Neural crest cell (in vitro differentiated cells): ENCODE measurements at regions not wholly inside any gene's neighbourhood (a gene's known extent, or its start where the extent isn't known, plus 50 kb on each side); places are given as distances from the start of the nearest gene placed in this dataset.

Experiments
- DNase-seq: peaks from one replicate; pipeline ENCODE4 v3.0.0; 2021; ENCODE audit warnings: low read depth, mixed read lengths, low spot score
- H3K27ac Mint-ChIP-seq: one replicate; pipeline ENCODE4 v1.8.0; 2021; ENCODE audit warnings: mild to moderate bottlenecking, mixed read lengths; ENCODE audit not compliant: unreplicated experiment
- H3K27me3 Mint-ChIP-seq: 2 replicates; pipeline ENCODE4 v1.8.0; 2021; ENCODE audit warnings: low read depth, mild to moderate bottlenecking, mixed read lengths
- H3K36me3 Mint-ChIP-seq: 2 replicates; pipeline ENCODE4 v1.8.0; 2021; ENCODE audit warnings: low read depth, mild to moderate bottlenecking, mixed read lengths
- H3K4me1 Mint-ChIP-seq: 2 replicates; pipeline ENCODE4 v1.8.0; 2021; ENCODE audit warnings: mixed read lengths
- H3K4me3 Mint-ChIP-seq: one replicate; pipeline ENCODE4 v1.8.0; 2021; ENCODE audit warnings: mild to moderate bottlenecking, mixed read lengths
- H3K9me3 Mint-ChIP-seq: 2 replicates; pipeline ENCODE4 v1.8.0; 2021; ENCODE audit warnings: mixed read lengths
- TF ChIP-seq, protein P1 (sequence below): fragments of 200-600 bp; sonication (generic); conservative IDR thresholded peaks from 2 replicates; pipeline ENCODE4 v1.5.0; 2021; ENCODE audit warnings: antibody characterized with exemption, mild to moderate bottlenecking

DNA sequence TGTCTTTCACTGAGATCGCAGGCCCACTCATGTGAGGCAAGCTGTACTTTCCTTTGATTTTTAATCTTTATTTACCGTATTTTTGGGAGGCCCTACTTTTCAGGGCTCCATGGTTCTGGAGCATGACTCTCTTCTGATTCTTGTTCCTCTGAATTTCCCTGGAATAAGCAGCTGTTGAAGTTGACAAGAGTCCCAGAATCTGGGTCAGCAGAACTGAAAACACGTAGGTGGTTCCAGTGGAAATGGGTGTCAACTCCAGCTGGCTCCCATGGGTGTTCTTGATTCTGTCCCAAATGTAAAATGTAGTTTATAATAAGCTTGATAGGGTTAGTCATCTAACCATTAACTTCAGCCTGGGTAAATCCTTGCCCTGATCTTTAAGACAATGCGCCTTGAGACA is 409.4 kb downstream of the GATA3 start:
- Mint-ChIP-seq H3K36me3 (no peaks in the 10 kb centered on the region), H3K27me3 (peaks cover 20% of the 10 kb centered on the region), H3K9me3 (peaks cover 1% of the 10 kb centered on the region), H3K4me1 (no peaks in the 10 kb centered on the region), H3K4me3 (no peak overlapping the region), H3K27ac (no peak overlapping the region)
- TF ChIP-seq, protein P1, sequence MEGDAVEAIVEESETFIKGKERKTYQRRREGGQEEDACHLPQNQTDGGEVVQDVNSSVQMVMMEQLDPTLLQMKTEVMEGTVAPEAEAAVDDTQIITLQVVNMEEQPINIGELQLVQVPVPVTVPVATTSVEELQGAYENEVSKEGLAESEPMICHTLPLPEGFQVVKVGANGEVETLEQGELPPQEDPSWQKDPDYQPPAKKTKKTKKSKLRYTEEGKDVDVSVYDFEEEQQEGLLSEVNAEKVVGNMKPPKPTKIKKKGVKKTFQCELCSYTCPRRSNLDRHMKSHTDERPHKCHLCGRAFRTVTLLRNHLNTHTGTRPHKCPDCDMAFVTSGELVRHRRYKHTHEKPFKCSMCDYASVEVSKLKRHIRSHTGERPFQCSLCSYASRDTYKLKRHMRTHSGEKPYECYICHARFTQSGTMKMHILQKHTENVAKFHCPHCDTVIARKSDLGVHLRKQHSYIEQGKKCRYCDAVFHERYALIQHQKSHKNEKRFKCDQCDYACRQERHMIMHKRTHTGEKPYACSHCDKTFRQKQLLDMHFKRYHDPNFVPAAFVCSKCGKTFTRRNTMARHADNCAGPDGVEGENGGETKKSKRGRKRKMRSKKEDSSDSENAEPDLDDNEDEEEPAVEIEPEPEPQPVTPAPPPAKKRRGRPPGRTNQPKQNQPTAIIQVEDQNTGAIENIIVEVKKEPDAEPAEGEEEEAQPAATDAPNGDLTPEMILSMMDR: no peak
- DNase-seq: no peak

DNA sequence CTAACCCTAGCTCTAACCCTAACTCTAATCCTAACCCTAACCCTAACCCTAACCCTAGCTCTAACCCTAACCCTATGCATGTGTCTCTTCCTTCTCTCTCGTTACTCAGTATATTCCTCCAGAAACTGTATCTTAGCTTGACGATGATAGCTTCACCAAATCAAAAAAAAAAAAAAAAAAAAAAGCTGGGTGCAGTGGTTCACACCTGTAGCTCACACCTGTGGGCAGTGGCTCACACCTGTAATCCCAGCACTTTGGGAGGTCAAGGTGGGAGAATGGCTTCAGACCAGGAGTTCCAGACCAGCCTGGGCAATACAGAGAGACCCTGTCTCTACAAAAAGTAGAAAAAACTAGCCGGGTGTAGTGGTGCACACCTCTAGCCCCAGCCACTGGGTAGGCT is 414.0 kb downstream of the GATA3 start:
- Mint-ChIP-seq H3K27ac (no peak overlapping the region), H3K27me3 (peaks cover 27% of the 10 kb centered on the region), H3K36me3 (no peaks in the 10 kb centered on the region), H3K4me3 (no peak overlapping the region), H3K9me3 (peaks cover 2% of the 10 kb centered on the region), H3K4me1 (no peaks in the 10 kb centered on the region)
- no peak for DNase-seq
- TF ChIP-seq, protein P1: no peak

DNA sequence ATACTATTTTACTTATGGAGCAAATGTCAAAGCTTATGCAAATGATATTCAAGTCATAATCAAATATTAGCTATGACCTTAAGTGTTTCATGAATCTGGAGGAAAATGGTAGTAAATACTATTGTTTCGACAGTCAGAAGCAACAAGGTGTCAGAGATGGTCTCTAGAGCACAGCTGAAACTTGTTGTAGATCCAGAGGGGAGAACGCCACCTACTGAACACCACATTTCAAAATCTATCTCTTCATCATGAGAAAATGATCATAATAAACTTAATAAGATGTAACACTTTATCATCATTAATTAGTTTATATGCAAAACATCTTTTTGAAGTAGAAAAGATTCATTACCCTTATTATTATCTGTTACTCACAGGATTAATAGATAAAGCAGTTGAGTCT is 418.7 kb downstream of the GATA3 start:
- Mint-ChIP-seq H3K4me3 (no peak overlapping the region), H3K27ac (no peak overlapping the region), H3K36me3 (no peaks in the 10 kb centered on the region), H3K27me3 (peaks cover 39% of the 10 kb centered on the region), H3K4me1 (no peaks in the 10 kb centered on the region), H3K9me3 (peaks cover 9% of the 10 kb centered on the region)
- DNase-seq: no peak
- TF ChIP-seq, protein P1: no peak

DNA sequence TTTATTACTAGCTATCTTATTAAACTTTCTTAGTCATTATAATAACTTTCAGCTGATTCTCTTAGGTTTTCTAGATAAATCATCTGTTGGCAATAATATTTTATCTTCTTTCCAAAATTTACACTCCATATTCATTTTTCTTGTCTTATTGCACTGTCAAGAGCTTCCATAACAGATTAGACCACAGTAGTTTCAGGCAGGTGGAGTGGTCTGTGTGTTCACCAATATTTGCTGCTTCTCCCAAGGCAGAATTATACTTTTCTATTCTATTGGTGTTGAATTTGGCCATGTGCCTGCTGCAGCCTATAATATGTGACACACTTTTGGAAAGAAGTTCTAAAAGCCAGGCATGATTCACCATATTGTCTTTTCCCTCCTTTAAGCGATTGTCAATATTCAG is 422.8 kb downstream of the GATA3 start:
- Mint-ChIP-seq H3K36me3 (no peaks in the 10 kb centered on the region), H3K4me3 (no peak overlapping the region), H3K27me3 (peaks cover 33% of the 10 kb centered on the region), H3K9me3 (peaks cover 7% of the 10 kb centered on the region), H3K4me1 (no peaks in the 10 kb centered on the region), H3K27ac (no peak overlapping the region)
- no peak for DNase-seq
- TF ChIP-seq, protein P1: no peak

DNA sequence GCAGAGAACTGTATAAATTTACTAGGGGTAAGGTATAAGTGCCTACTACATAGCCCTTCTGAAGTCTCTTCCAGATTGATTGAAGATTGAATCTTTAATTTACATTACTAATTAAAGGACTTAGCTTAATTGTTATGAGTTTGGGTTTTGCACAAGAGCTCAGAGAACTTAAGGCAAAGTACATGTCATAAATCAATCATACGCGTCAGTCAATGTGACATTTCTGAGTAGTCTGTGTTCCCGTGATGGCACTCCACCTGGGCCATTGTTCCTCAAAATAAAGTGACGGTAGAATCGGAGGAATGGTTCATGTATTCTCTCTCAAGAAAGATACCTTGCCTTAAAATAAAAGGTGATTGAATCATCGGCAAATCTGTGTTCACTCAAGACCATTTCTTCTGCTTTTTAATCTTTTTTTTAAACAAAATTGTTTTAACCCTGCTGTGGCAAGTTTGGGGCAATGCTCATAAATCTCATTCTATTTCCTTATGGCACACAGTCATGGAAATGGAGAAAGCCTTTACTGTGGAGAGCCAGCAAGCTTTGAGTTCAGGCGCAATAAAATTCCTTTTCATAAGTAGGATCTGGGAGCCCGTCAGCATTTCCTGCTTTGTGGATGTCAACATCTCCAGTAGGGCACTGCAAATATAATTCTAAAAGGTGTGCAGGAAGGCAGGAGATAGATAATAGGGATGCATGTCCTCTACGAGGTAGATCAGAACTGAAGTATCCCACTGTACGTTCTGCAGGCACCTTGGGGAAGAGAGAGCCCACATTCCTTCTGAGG is 427.4 kb downstream of the GATA3 start:
- Mint-ChIP-seq H3K36me3 (no peaks in the 10 kb centered on the region), H3K4me3 (no peak overlapping the region), H3K27me3 (peaks cover 16% of the 10 kb centered on the region), H3K9me3 (peaks cover 7% of the 10 kb centered on the region), H3K27ac (no peak overlapping the region), H3K4me1 (no peaks in the 10 kb centered on the region)
- TF ChIP-seq, protein P1: no peak
- DNase-seq: no peak
